HEK293T (cell line): ENCODE measurements at regions not wholly inside any gene's neighbourhood (a gene's known extent, or its start where the extent isn't known, plus 50 kb on each side); places are given as distances from the start of the nearest gene placed in this dataset.

Experiments
- ARNT ChIP-seq: fragments of 450-650 bp; IDR thresholded peaks from 2 replicates; pipeline ENCODE4 v1.6.1; 2017; ENCODE audit warnings: mild to moderate bottlenecking
- FOXK2 ChIP-seq: fragments of 450-650 bp; IDR thresholded peaks from 2 replicates; pipeline ENCODE4 v1.6.1; 2016; ENCODE audit warnings: mild to moderate bottlenecking
- NFRKB ChIP-seq: fragments of 450-650 bp; IDR thresholded peaks from 2 replicates; pipeline ENCODE4 v1.6.1; 2016; ENCODE audit warnings: mild to moderate bottlenecking, moderate library complexity
- SUZ12 ChIP-seq: fragments of 450-650 bp; IDR thresholded peaks from 2 replicates; pipeline ENCODE4 v1.6.1; 2016; ENCODE audit warnings: mild to moderate bottlenecking

GRCh38 chr1:100791586-100791985 lies 72.0 kb downstream of the VCAM1 start:
- no peak for TF ChIP-seq SUZ12
- no peak for TF ChIP-seq FOXK2
- no peak for TF ChIP-seq ARNT
- no peak for TF ChIP-seq NFRKB
